HG03432 (cell line): ENCODE measurements at regions not wholly inside any gene's neighbourhood (a gene's known extent, or its start where the extent isn't known, plus 50 kb on each side); places are given as distances from the start of the nearest gene placed in this dataset.
A peak's percentile ranks its signal among the peaks of the same experiment; 100 is the strongest.
"Not testable (repeated sequence)": the region's sequence is repeated elsewhere in the genome, so short reads cannot be mapped to it uniquely, and the experiment has no call there.

ENCODE experiments used
- ATAC-seq: cut with Tn5 transposase; IDR thresholded peaks from one replicate; pipeline ENCODE4 v1.9.1; 2021; ENCODE audit warnings: mild to moderate bottlenecking, moderate library complexity; ENCODE audit not compliant: unreplicated experiment

DNA sequence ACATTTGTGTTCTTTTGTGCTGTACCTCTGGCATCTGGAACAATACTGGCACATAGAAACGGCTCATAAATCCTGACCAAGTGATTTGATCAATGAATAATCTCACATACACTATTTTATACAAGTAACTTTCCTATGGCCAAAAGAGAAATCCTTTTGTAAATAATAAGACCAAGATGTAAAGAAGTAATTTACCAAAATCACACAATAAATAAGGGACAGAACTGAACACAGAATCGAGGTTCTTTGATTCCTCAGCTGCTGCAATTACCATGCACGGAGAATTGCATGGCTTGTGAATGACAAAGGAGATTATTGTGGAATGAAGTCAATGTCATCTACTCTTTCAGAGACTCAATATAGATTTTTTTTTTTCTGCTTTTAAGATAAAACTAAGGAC lies 576.8 kb upstream of the SMIM31 start:
- ATAC-seq, result no peak

DNA sequence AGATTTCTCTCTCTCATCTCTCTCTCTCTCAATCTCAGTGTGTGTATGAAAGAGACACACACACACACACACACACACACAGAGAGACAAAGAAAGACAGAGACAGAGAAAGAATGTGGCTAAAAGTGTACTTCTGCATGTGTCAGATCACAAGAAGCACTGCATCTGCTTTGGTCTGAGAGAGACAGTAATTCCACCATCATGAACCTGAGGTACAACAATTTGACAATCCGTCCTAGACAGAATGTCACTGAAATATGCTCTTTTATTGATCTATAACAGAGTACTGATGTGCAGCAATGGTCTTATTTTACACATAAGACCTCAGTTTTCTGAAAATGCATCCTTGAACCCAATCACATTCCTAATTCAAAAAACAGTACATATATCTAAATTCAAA lies 576.2 kb upstream of the SMIM31 start:
- no peak for ATAC-seq

DNA sequence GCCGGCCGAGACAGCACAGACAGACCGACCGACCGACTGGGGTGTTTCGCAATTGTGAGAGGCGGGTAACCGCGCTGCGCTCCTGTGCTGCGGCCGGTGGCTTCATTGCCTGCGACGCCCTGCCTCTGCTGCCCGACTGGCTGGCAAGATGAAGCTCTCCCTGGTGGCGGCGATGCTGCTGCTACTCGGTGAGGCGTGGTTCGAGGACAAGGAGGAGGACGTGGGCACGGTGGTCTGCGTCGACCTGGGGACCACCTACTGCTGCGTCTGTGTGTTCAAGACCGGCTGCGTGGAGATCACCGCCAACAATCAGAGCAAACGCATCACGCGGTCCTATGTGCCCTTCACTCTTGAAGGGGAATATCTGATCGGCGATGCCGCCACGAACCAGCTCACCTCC lies 565.7 kb upstream of the SMIM31 start:
- ATAC-seq, result no peak

DNA sequence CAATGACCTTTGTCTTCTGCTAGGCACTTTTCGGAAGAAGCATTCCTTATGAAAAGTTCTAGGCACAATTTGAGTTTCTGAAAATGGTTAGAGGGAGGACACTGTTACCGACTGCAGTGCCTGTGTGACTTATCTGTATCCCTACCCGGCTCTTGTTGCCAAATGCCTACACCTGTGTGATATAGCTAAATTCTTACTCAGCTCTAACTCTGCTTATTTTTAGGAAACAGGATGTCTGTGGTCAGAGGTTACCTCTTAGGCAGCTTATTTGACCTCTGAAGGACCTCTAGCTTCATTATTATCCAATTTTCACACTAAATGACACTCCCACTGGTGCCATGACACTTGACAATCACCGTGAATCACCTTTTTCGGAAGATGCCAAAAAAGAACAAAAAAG lies 561.1 kb upstream of the SMIM31 start:
- ATAC-seq, result peak; percentile 60

DNA sequence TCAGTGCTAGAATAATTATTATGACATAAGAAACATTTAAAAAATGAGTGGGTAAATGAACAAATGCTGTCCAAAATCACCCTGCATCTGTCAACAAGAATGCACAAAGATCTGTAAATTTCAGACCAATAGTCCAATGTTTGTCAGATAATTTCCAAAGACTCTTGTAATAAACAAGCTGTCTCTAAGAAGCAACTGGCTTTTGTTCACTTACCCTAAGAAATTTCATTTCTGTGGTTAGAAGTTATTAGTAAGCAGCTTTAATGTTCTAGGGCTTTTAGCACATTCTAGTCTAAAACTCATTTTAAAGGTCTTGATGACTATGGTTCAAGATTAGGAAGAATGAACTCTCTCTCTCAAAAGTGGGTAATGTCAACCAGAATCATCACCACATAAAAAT lies 560.3 kb upstream of the SMIM31 start:
- no peak for ATAC-seq

DNA sequence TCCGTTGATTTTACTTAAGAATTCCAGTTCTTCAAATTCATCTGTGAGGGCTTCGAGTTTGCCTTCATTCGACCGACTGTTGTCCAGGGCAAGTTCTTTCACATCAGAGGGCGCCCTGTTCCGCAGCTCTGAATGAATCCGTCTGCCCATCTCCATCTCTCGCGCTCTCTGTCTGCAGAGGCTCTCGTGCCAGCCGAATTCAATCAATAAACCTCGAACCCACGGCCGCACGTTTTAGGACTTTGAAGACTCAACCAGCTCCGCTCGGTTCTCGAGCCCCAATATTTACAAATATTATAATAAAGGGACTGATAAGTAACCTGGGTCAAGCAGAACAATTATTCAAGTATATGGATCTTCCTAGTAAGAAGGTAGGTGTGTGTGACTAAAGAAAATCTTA lies 556.4 kb upstream of the SMIM31 start:
- ATAC-seq, result no peak

DNA sequence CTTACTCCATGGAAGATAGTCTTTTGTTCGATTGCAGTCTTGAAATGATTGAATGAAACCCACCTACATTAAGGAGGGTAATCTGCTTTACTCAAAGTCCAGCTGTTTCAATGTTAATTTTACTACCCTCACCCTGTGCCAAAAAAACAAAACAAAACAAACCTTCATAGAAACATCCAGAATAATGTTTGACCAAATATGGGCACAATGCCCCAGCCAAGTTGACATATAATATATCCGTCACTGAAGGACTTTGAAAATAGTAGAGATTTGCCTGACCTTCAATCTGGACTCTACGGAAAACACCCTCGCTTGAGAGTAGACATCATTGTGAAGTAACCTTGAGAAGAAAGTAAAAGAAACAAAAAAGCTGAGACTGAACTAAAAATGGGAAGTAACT lies 550.5 kb upstream of the SMIM31 start:
- ATAC-seq, result no peak

DNA sequence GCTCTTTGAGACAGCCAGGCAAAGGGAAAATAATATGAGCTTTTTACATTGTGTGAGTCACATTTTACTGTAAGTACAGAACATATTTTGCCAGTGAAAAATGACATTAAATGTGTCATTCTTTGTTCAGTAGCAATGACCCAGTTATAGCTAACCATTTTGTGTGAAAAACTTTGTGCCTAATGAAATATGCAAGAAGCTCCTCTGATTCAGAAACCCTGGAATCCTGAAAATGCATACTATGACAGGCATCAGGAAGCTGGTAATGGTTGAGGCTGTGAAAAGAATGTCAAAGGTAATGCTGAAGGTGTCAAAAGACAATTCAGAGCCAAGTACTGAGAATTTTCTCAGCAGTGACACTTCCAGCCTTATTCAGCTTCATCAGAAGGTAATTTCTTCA lies 549.5 kb upstream of the SMIM31 start:
- no peak for ATAC-seq

DNA sequence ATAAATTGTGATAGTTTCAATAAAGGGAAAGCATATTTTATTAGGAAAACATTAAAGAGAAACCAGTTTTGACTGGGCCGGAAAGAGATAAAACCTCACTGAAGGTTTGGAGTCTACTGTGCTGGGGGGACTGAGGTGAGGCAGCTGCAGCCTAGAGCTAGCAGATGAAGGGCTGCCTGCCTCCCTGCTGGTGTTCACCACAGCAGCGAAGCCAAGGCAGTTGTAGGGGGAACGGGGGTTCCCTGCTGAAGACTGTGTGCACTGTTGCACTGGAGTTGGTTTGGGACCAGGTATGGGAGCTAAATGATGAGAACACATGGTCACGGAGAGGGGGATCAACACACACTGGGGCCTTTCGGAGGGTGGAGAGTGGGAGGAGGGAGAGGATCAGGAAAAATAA lies 546.5 kb upstream of the SMIM31 start:
- no peak for ATAC-seq

DNA sequence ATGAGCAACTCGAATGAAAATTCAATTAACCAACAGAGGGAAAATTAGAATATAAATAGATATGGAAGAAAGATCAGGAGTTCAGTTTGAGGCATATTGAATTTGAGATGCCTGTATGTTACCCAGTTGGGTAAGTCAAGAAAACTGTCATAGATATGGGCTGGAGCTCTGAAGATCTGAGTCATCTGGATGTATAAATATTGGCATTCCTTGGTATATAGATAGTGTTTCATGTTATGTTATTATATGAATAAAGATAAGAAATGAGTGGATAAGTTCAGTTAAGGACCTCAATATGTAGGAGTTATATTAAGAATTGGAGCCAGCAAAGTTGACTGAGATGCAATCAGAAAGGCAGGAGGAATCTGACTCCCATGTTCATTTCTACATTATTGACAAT lies 543.6 kb upstream of the SMIM31 start:
- no peak for ATAC-seq

DNA sequence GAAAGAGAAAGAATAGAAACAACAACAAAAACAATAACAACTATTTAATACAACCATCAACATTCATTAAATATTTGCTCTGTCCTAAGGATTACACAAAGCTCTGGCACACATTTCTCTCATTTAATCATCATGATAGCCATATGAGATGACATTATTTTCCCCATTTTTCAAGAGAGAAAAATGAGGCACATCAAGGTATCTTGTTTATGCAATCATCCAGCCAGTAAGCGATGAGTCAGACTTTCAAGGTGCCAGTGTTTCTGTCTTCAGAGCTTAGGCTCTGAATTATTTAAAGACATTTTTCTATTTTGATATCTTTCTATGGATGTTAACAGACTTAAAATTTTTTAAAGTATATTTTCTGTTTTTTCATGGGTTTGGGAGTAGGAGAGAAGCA lies 541.8 kb upstream of the SMIM31 start:
- ATAC-seq, result no peak

DNA sequence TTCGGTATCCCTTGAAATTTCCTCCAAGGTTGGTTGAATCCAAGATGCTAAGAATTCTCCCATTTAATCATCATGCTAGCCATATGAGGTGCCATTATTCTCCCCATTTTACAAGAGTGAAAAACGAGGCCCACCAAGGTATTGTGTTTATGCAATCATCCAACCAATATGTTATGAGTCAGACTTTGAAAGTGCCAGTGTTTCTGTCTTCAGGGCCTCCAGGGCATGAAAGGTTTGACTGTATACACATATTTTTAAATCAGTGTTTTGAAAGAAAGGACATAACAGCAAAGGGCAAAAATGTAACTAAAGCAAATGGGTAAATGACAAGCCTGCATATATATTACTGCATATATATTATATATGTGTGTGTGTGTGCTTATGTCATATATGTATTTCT lies 541.2 kb upstream of the SMIM31 start:
- no peak for ATAC-seq

DNA sequence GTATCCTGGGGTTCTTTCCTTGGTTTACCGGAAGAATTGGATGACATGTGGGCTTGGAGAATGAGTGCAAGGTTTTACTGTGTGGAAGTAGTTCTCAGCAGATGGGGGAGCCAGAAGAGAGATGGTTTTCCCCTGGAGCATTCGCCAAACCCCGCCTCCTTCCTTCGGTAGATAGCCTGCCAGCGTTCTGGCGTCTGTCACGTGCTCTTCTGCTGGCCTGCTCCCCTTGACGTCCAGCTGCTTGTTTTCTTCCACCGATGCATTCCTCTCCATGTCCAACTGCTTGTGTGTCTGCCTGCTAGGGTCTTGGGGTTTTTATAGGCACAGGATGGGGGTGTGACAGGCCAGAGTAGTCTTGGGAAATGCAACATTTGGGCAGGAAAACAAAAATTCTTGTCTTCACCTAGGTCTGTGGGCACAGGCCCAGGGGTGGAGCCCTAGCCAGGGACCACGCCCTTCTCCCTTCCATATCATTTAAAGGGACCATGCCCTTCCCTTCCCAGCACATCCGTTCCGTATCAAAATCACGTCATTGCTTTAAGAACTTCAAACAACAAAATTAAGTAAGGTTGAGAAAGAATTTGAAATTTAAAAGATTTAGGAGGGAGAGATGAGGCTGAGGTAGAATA lies 538.7 kb upstream of the SMIM31 start:
- no peak for ATAC-seq

DNA sequence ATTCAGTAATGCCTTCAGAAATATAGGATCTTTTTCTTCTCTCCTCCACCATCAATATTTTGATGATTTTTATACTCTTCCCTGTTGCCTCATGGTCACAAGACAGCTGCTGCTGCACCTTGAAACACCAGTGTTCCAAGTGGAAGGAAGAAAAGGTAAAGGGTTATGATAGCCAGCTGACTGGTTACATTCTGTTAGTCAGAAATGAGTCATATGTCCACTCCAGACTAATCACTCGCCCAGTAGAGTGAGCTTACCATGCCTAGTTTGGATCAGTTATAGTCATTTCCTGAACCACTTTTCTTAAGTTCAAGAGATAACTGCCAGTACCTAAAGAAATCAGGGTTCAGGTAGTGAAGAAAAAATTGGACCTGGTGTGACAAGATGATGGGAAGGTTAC lies 532.3 kb upstream of the SMIM31 start:
- no peak for ATAC-seq

DNA sequence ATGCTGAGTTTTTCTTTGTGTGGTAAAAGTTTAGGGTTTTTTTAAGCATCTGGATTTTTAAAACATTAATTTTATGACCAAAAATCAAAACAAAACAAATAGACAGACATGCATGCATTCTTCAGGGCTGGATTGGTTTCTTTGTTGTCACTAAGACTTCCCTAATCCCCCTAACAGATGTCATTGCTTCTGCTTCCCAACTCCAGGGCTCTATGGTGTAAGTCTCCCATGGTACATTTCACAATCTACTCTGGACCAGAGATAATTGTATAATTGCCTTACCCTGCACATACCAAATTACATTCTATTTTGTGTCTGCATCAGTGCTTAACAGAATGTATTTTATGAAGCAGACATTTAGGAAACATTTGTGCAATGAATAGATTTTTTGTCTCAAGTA lies 529.1 kb upstream of the SMIM31 start:
- ATAC-seq, result no peak

DNA sequence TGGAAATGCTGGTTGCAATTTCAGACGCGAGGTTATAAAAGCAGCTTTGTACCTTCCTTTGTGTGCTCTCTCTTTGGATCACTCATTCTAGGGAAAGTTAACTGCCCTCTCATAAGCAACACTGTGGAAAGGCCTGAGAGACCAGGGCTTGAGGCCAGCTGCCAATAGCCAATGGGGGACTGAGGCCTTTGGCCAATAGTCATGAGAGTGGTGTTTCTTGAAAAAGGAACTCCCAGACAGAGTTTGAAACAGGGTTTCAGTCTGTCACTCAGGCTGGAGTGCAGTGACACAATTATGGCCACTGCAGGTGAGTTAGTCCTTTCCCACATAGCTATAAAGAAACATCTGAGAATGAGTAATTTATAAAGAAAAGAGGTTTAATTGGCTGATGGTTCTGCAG lies 524.7 kb upstream of the SMIM31 start:
- no peak for ATAC-seq

DNA sequence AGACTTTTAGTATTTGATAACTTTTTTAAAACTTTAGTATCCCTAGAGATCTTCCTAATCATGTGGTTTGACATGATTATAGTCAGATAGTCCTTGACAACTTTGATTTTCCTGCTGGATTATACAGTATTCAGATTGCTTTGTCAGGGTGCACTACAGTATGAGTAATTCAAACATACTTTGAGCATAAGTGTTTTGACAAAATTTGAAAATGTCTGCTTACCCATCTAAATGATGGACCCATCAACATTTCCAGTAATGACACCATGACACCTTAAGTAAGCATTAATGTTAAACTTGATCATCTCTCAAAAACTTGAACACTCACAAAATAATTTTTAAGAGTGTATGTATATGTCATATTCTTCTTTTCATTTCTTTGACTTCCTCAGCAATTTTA lies 514.5 kb upstream of the SMIM31 start:
- no peak for ATAC-seq

DNA sequence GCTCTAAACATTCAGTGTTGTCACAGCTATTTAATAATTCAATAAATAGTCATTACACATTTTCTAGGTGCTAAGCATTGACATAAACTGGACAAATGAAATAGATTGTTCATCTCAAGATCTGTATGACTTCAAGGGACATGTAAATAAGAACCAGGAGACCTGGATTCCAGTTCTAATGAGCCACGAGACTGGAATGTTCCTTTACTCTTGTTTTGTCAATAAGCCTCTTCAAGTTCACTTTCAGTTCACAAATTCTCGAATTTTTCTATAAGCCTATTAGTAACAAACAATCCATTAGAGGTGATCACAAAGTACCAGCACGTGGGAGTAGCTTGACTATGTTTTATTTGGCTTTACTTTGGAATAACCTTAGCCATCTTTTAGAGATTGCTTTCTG lies 514.0 kb upstream of the SMIM31 start:
- no peak for ATAC-seq

DNA sequence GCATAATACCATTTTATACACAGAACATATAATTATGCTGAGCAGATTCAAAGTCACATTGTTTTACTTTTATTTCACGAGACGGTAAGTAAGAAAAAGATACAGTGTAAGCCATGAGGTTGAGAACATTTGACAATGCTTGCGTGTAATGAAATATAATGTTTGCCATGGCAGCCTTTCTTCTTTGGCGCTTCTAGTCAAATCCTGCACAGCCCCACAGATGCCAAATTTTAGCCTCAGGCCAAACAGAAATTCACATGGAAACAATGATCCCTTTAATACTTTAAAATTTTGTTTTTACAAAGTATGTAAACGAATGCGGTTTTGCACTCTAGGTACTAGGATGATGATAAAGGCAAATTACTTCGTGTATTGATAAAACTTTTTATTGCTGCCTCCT lies 502.7 kb upstream of the SMIM31 start:
- ATAC-seq, result no peak

DNA sequence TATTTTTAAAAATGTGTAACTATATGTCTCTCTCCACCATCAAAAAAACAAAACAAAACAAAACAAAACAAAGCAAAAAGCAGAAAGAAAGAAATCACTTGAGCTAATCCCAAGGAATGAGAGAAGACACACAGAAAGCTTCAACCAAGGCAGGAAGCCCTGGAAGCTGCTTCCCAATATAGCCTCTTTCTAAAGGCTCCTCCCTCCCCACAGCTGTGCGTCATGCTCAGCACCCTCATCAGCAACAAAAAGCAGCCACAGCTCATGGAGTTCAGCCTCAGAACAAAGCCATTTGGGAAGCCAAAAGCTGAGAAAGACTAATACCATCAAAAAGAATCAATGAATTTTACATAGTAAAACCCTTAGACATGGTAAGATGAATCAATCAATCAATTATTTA lies 501.6 kb upstream of the SMIM31 start:
- no peak for ATAC-seq

DNA sequence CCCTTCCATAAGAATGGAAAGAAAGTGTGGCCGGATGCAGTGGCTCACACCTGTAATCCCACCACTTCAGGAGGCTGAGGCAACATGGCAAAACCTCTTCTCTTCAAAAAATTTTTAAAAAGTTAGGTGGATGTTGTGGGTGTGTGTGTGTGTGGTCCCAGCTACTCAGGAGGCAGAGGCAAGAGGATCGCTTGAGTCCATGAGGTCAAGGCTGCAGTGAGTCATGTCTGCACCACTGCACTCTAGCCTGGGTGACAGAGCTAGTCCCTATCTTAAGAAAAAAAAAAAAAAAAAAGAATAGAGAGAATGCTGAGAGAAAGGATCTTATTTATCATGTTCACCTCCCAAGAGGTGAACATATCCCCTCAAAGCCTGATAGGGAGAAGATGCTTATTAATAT lies 492.1 kb upstream of the SMIM31 start:
- ATAC-seq, result no peak

DNA sequence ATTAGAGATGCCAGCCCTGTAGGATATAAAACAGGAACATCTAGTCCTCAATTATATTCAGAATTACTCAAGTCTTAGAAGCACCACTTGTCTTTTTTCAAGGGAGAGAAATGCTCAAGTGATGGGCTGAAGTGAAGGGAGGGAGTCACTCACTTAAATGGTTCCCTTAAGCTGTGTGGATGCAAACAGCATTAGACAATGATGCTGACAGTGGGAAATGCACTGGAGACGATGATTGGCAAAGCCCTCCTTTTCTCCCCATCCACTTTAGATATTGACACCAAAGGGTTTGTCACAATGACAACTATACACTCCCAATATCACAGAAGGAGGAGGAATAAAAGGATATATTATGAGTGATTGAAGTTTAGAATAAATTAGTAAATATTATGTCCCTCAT lies 491.4 kb upstream of the SMIM31 start:
- ATAC-seq, result not testable (repeated sequence)

DNA sequence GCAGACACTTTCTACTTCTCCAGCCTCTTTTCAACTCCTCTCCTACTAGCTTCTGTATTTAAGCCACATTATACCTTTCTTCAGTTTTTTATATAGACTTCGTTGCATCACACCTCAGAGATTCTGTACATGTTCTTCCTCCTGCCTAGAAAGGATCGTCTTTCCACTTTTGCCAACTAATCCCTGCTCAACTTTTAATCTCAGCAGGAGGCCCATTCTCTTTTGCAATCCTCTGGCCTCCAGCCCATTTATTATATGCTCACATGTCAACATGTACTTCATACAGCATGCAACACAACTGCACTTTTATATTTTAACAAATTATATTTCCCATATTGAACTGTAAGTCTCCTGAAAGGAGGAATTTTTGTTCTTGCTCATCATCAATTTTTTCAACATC lies 476.5 kb upstream of the SMIM31 start:
- not testable (repeated sequence) for ATAC-seq

DNA sequence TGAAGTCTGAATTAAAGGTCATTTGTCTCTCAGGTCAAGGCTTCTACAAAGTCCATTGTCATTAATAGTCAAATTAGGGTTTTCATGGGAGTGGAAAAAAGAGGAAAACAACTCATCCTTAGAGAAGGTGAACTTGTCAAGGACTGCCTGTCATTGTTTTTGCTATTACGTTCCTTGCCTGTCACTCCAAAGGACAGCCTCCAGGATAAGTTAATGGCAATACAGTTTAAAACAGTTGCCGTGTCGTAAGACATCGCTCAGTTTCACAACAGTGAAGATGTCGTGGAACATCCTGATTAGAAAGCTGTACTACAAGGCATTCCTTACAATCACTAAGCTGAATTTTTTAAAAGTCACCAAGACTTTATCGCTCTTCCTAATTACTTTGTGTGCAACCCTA lies 466.8 kb upstream of the SMIM31 start:
- no peak for ATAC-seq
